ENCODE measurements at regions not wholly inside any gene's neighbourhood (a gene's known extent, or its start where the extent isn't known, plus 50 kb on each side); places are given as distances from the start of the nearest gene placed in this dataset.

DNA sequence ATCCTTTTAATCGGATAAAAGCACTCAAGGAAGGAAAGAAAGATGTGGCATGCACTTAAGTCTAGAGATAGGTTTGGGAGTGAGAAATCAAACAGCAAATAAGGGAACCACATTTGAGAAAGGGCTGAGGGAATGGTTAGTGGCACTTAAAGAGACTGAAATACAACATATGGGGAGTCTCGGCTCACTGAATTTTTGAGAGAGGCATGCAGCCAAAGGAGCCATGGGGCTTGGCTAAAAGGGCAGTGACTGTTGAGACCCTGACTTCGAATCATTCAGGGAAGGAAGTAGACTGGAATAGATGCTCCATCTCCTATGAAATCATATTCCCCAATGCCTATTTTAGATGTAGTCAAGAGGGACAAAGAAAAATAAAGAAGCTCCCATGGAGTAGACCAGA, 58.3 kb upstream of the HAO2 start:
- TF ChIP-seq POLR2A (IDR thresholded peaks at IDR 0.05; ENCODE audit: low read length) (no peak), GATA1 (IDR thresholded peaks at IDR 0.05; ENCODE audit: low read depth, low read length) (no peak)
